RWPE2 (cell line): ENCODE measurements at regions not wholly inside any gene's neighbourhood (a gene's known extent, or its start where the extent isn't known, plus 50 kb on each side); places are given as distances from the start of the nearest gene placed in this dataset.

Source experiments
- ATAC-seq: fragments of 200-7000 bp; cut with Tn5 transposase; 3 replicates; pipeline ENCODE4 v1.9.1; 2021; ENCODE audit warnings: low read depth
- DNase-seq: peaks from one replicate; pipeline ENCODE4 v3.0.0-alpha.2; 2020; ENCODE audit warnings: low spot score
- H3K27ac ChIP-seq: fragments of 450-650 bp; 2 replicates; pipeline ENCODE4 v1.5.1; 2017; ENCODE audit warnings: mild to moderate bottlenecking; ENCODE audit not compliant: poor library complexity, severe bottlenecking
- H3K27me3 ChIP-seq: fragments of 250-450 bp; sonication (Bioruptor Pico); 2 replicates; pipeline ENCODE4 v1.5.1; 2021; ENCODE audit warnings: mild to moderate bottlenecking, moderate library complexity; ENCODE audit not compliant: insufficient read depth, poor library complexity, severe bottlenecking
- H3K36me3 ChIP-seq: fragments of 250-450 bp; sonication (Bioruptor Pico); 2 replicates; pipeline ENCODE4 v1.5.1; 2020; ENCODE audit warnings: low read depth, mild to moderate bottlenecking, moderate library complexity
- H3K4me1 ChIP-seq: fragments of 250-450 bp; sonication (Bioruptor Pico); 2 replicates; pipeline ENCODE4 v1.5.1; 2021; ENCODE audit warnings: mild to moderate bottlenecking, moderate library complexity; ENCODE audit not compliant: insufficient read depth, poor library complexity, severe bottlenecking
- H3K4me3 ChIP-seq: fragments of 250-450 bp; sonication (Bioruptor Pico); 2 replicates; pipeline ENCODE4 v1.5.1; 2021; ENCODE audit warnings: mild to moderate bottlenecking, moderate library complexity; ENCODE audit not compliant: severe bottlenecking
- H3K9me3 ChIP-seq: fragments of 250-450 bp; sonication (Bioruptor Pico); 2 replicates; pipeline ENCODE4 v1.5.1; 2021; ENCODE audit warnings: mild to moderate bottlenecking, moderate library complexity; ENCODE audit not compliant: severe bottlenecking
- CTCF ChIP-seq: fragments of 450-650 bp; IDR thresholded peaks from one replicate; pipeline ENCODE4 v1.5.1; 2017; ENCODE audit warnings: mild to moderate bottlenecking, moderate library complexity; ENCODE audit not compliant: poor library complexity, severe bottlenecking

- H3K27ac ChIP-seq: no peak overlapping the region
- no peaks in the 10 kb centered on the region for H3K36me3 ChIP-seq
- H3K4me3 ChIP-seq: no peak overlapping the region
- TF ChIP-seq CTCF: no peak
- H3K4me1 ChIP-seq: no peaks in the 10 kb centered on the region
- ATAC-seq (no peak), DNase-seq (no peak)
- H3K9me3 ChIP-seq: no peaks in the 10 kb centered on the region
- no peaks in the 10 kb centered on the region for H3K27me3 ChIP-seq
These were observed 379.5 kb upstream of the POU3F2 start for GRCh38 chr6:98454809-98455322.

- no peak overlapping the region for H3K4me3 ChIP-seq
- H3K36me3 ChIP-seq: no peaks in the 10 kb centered on the region
- DNase-seq (no peak), ATAC-seq (no peak)
- no peaks in the 10 kb centered on the region for H3K9me3 ChIP-seq
- H3K27ac ChIP-seq: no peak overlapping the region
- peaks cover under 1% of the 10 kb centered on the region for H3K27me3 ChIP-seq
- no peaks in the 10 kb centered on the region for H3K4me1 ChIP-seq
- no peak for TF ChIP-seq CTCF
These were observed 375.7 kb upstream of the POU3F2 start for GRCh38 chr6:98458708-98459107.

- Histone ChIP-seq H3K27ac (no peak overlapping the region), H3K4me3 (no peak overlapping the region), H3K4me1 (no peaks in the 10 kb centered on the region), H3K27me3 (peaks cover 30% of the 10 kb centered on the region), H3K9me3 (no peaks in the 10 kb centered on the region), H3K36me3 (no peaks in the 10 kb centered on the region)
- no peak for TF ChIP-seq CTCF
- ATAC-seq (no peak), DNase-seq (no peak)
These were observed 371.1 kb upstream of the POU3F2 start for GRCh38 chr6:98463038-98464000.

GRCh38 chr6:98467091-98467490 is 367.3 kb upstream of the POU3F2 start:
- DNase-seq (no peak), ATAC-seq (no peak)
- Histone ChIP-seq H3K4me3 (no peak overlapping the region), H3K36me3 (no peaks in the 10 kb centered on the region), H3K27me3 (peaks cover 33% of the 10 kb centered on the region), H3K27ac (no peak overlapping the region), H3K4me1 (no peaks in the 10 kb centered on the region), H3K9me3 (no peaks in the 10 kb centered on the region)
- TF ChIP-seq CTCF: no peak

- TF ChIP-seq CTCF: no peak
- ATAC-seq (no peak), DNase-seq (no peak)
- Histone ChIP-seq H3K9me3 (no peaks in the 10 kb centered on the region), H3K4me3 (no peak overlapping the region), H3K27me3 (peaks cover 33% of the 10 kb centered on the region), H3K27ac (no peak overlapping the region), H3K36me3 (no peaks in the 10 kb centered on the region), H3K4me1 (no peaks in the 10 kb centered on the region)
These were observed 366.5 kb upstream of the POU3F2 start for GRCh38 chr6:98467902-98468301.
